Nephron (organoid): ENCODE measurements at regions not wholly inside any gene's neighbourhood (a gene's known extent, or its start where the extent isn't known, plus 50 kb on each side); places are given as distances from the start of the nearest gene placed in this dataset.

Experiments
- H3K27ac Mint-ChIP-seq, 3 experiments: 2 replicates each; pipeline ENCODE4 v1.8.0; 2020; ENCODE audit warnings: mixed read lengths in 3 of 3, mild to moderate bottlenecking in 2 of 3, moderate library complexity in 1 of 3
- H3K27me3 Mint-ChIP-seq: 2 replicates; pipeline ENCODE4 v1.8.0; 2021; ENCODE audit warnings: low read depth, mild to moderate bottlenecking, moderate library complexity, mixed read lengths
- H3K36me3 Mint-ChIP-seq: 2 replicates; pipeline ENCODE4 v1.8.0; 2020; ENCODE audit warnings: low read depth, mixed read lengths
- H3K4me1 Mint-ChIP-seq: 2 replicates; pipeline ENCODE4 v1.8.0; 2020; ENCODE audit warnings: mixed read lengths
- H3K4me3 Mint-ChIP-seq, 3 experiments: 2 replicates each; pipeline ENCODE4 v1.8.0; 2020; ENCODE audit warnings: mild to moderate bottlenecking in 3 of 3, mixed read lengths in 3 of 3, moderate library complexity in 2 of 3
- H3K9me3 Mint-ChIP-seq: 2 replicates; pipeline ENCODE4 v1.8.0; 2020; ENCODE audit warnings: mixed read lengths
- CTCF ChIP-seq, 3 experiments: fragments of 200-600 bp; sonication (generic); IDR thresholded peaks; one replicate each; pipeline ENCODE4 v1.5.0; 2021; ENCODE audit warnings: antibody characterized with exemption in 3 of 3; ENCODE audit not compliant: unreplicated experiment in 3 of 3

GRCh38 chr14:49984424-49984823 lies 91.5 kb downstream of the ARF6 start:
- Mint-ChIP-seq H3K27ac (peak overlapping the region in 1 of 3 experiments; percentile 55), H3K36me3 (no peaks in the 10 kb centered on the region), H3K4me1 (peaks cover 21% of the 10 kb centered on the region), H3K27me3 (no peaks in the 10 kb centered on the region), H3K9me3 (no peaks in the 10 kb centered on the region), H3K4me3 (no peak overlapping the region)
- no peak for TF ChIP-seq CTCF (IDR thresholded peaks at IDR 0.05; ENCODE audit: unreplicated experiment in 3 of 3)

GRCh38 chr14:49986343-49987014 lies 93.6 kb downstream of the ARF6 start:
- Mint-ChIP-seq H3K4me3 (no peak overlapping the region), H3K9me3 (no peaks in the 10 kb centered on the region), H3K27me3 (no peaks in the 10 kb centered on the region), H3K27ac (peak overlapping the region; percentile 88 to 96 (median 95)), H3K4me1 (peaks cover 28% of the 10 kb centered on the region), H3K36me3 (no peaks in the 10 kb centered on the region)
- no peak for TF ChIP-seq CTCF (IDR thresholded peaks at IDR 0.05; ENCODE audit: unreplicated experiment in 3 of 3)

GRCh38 chr14:49988080-49988990 lies 95.5 kb downstream of the ARF6 start:
- H3K4me1 Mint-ChIP-seq = peaks cover 19% of the 10 kb centered on the region
- no peak for TF ChIP-seq CTCF (IDR thresholded peaks at IDR 0.05; ENCODE audit: unreplicated experiment in 3 of 3)
- peak overlapping the region; percentile 88 to 96 (median 95) for H3K27ac Mint-ChIP-seq
- H3K4me3 Mint-ChIP-seq = no peak overlapping the region
- H3K9me3 Mint-ChIP-seq = no peaks in the 10 kb centered on the region
- H3K36me3 Mint-ChIP-seq = no peaks in the 10 kb centered on the region
- no peaks in the 10 kb centered on the region for H3K27me3 Mint-ChIP-seq

GRCh38 chr14:49989966-49990365 lies 97.1 kb downstream of the ARF6 start:
- no peak overlapping the region for H3K4me3 Mint-ChIP-seq
- H3K9me3 Mint-ChIP-seq = no peaks in the 10 kb centered on the region
- no peak for TF ChIP-seq CTCF (IDR thresholded peaks at IDR 0.05; ENCODE audit: unreplicated experiment in 3 of 3)
- H3K36me3 Mint-ChIP-seq = no peaks in the 10 kb centered on the region
- H3K27ac Mint-ChIP-seq = peak overlapping the region; percentile 74 to 93 (median 82)
- no peaks in the 10 kb centered on the region for H3K27me3 Mint-ChIP-seq
- peaks cover 21% of the 10 kb centered on the region for H3K4me1 Mint-ChIP-seq

GRCh38 chr14:49991491-49991890 lies 98.6 kb downstream of the ARF6 start:
- TF ChIP-seq CTCF (IDR thresholded peaks at IDR 0.05; ENCODE audit: unreplicated experiment in 3 of 3) = no peak
- Mint-ChIP-seq H3K4me3 (no peak overlapping the region), H3K4me1 (peaks cover 25% of the 10 kb centered on the region), H3K27me3 (no peaks in the 10 kb centered on the region), H3K9me3 (no peaks in the 10 kb centered on the region), H3K36me3 (no peaks in the 10 kb centered on the region), H3K27ac (peak overlapping the region; percentile 37 to 66 (median 39))
